HL-60 (cell line): ENCODE measurements at regions not wholly inside any gene's neighbourhood (a gene's known extent, or its start where the extent isn't known, plus 50 kb on each side); places are given as distances from the start of the nearest gene placed in this dataset.

ENCODE experiments used
- POLR2AphosphoS5 ChIP-seq: IDR thresholded peaks from 2 replicates; pipeline ENCODE4 v1.6.1; 2012; ENCODE audit warnings: low read depth
- TF ChIP-seq, protein P1 (sequence below): IDR thresholded peaks from one replicate; pipeline ENCODE4 v1.5.1; 2011; ENCODE audit warnings: low read length, control low read depth, inconsistent platforms; ENCODE audit not compliant: insufficient read depth

DNA sequence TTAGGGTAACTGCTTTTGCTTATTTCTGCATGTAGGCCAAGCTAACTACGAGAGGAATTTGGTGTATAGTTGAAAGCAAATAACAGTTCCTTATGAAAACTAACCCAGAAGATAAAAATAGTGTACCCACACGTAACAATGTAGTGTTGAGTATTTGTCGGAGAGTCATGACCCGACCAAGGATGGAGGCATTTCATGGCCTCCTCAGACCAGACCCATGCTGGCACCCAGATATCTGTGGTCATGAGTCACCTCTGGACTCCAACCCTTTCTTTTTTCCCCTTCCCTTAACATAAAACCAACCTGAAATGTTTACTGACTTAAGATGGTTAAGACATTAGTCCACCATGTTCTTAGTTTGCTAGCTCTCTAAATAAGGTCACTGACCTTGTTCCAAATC is 318.7 kb downstream of the NOL4 start:
- TF ChIP-seq, protein P1, sequence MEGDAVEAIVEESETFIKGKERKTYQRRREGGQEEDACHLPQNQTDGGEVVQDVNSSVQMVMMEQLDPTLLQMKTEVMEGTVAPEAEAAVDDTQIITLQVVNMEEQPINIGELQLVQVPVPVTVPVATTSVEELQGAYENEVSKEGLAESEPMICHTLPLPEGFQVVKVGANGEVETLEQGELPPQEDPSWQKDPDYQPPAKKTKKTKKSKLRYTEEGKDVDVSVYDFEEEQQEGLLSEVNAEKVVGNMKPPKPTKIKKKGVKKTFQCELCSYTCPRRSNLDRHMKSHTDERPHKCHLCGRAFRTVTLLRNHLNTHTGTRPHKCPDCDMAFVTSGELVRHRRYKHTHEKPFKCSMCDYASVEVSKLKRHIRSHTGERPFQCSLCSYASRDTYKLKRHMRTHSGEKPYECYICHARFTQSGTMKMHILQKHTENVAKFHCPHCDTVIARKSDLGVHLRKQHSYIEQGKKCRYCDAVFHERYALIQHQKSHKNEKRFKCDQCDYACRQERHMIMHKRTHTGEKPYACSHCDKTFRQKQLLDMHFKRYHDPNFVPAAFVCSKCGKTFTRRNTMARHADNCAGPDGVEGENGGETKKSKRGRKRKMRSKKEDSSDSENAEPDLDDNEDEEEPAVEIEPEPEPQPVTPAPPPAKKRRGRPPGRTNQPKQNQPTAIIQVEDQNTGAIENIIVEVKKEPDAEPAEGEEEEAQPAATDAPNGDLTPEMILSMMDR: no peak
- TF ChIP-seq POLR2AphosphoS5: no peak
